GM18870 (cell line): ENCODE measurements at regions not wholly inside any gene's neighbourhood (a gene's known extent, or its start where the extent isn't known, plus 50 kb on each side); places are given as distances from the start of the nearest gene placed in this dataset.

Source experiments
- ATAC-seq: cut with Tn5 transposase; IDR thresholded peaks from one replicate; pipeline ENCODE4 v1.9.1; 2021; ENCODE audit warnings: moderate library complexity; ENCODE audit not compliant: unreplicated experiment

GRCh38 chr2:37471104-37471503 lies 126.7 kb downstream of the QPCT start:
- ATAC-seq: no peak

GRCh38 chr2:37471994-37472393 lies 127.6 kb downstream of the QPCT start:
- no peak for ATAC-seq

GRCh38 chr2:37472959-37473358 lies 128.5 kb downstream of the QPCT start:
- ATAC-seq: no peak

DNA sequence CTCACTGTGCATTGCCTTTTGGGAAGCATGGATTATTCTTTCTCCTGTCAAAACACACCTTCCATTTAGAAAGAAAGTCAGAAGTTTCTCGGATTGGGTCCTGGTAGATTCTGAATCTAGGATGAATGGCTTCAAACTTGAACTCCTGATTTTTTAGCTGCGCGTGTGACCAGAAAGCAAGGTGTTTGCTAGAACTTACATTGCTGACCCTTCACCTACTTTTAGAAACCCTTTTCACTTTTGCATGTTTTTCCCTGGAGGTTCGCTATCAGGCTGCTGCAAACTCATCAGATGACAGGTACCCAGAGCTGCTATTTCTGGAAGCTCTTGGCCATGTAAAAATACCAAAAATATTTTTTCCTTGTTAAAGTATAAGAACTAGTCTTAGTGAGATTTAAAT lies 132.0 kb downstream of the QPCT start:
- no peak for ATAC-seq

DNA sequence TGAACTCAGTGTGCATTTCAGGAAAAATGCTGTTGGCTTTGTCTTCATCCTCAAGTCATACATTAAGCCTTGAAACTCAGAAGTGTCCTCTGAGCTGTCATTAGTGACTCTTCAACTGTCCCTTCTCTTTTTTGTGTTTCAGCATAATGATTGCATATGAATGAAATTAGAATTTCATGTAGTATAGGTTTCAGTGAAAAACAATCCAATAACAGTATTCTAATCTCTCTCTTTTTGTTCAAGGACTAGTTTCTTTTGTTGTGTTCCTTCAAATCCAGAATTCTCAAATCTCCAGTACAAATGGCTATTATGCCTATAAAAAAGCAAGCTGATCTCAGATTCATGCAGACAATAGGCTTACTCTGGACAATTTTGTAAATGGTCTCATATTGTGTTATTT lies 133.5 kb downstream of the QPCT start:
- ATAC-seq: no peak

DNA sequence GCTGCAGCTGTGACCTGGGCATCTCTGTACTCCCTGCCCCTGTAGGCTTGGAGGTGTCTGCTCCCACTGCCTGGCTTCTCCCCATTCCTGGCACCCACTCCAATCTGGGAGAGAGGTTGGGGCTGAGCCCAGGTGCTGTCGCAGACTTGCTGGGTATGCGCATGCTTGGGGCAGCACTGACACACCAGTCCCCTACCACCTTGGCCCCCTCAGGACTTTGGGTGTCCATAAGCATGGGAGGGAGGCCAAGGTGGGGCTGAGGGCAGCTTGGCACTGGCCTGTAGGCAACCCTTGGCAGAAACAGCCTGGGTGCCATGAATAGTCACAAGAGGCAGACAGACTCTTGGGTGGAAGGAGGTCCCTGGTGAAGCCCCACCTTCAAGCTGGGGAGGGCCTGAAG lies 136.8 kb downstream of the QPCT start:
- no peak for ATAC-seq

DNA sequence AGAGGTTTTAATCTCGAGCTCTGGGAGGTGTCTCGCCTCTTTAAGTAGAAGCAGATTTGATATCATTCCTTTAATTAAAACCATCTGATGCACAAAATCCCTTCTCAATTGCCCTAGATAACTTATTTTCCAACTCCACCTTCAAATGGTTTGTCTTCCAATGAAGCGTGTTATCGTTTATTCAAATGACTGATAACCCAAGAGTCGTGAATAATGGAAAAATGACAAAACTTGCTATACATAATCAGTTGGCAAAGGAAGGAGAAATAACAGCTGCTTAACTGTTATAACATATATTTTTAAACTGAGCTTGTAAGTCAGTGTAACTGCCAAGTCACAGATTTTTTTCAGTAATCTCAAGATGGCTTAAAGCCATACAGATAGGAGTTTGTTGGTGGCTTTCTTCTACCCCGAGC lies 144.6 kb downstream of the QPCT start:
- no peak for ATAC-seq

- ATAC-seq: no peak
These were observed 145.1 kb downstream of the QPCT start for GRCh38 chr2:37489536-37489935.

GRCh38 chr2:37493425-37493824 lies 149.0 kb downstream of the QPCT start:
- ATAC-seq: no peak

DNA sequence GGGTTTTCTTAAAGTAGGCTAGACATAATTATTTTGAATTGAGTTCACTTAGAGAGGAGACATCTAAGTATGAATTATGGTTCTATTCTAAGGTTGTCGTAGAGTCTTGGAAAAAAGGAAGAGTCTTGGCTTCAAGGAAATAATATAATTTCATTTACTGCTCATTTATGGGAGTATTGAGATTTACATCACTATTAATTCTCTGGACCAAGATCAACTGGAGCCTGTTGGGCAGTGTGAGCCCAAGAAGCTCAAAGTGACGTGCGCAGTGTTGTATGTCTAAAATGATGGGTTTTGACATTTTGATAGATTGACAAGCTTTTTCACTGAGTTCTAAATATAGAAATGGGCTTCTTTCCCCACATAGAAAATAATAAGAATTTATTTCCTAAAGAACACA lies 154.7 kb downstream of the QPCT start:
- no peak for ATAC-seq

- no peak for ATAC-seq
These were observed 155.6 kb downstream of the QPCT start for GRCh38 chr2:37500031-37500430.

DNA sequence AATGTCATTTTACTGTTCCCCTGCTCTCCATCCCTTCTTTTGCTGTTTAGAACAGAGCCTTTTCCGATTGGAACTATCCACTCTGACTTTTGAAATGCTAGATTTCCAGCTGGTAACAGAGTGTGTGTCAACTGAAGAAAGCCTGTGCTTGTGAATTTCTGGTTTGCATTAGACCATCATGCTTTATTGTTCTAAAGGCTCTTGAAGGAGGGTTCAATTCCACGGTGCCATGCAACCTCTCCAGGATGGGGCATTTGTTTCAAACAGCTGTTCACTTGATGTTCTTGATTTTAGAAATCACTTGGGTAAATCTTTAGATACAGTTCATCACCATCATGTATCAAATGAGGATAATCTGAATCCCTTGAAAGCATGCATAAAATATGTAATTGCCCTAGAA lies 156.7 kb downstream of the QPCT start:
- no peak for ATAC-seq

- no peak for ATAC-seq
These were observed 162.1 kb downstream of the QPCT start for GRCh38 chr2:37506407-37507050.

DNA sequence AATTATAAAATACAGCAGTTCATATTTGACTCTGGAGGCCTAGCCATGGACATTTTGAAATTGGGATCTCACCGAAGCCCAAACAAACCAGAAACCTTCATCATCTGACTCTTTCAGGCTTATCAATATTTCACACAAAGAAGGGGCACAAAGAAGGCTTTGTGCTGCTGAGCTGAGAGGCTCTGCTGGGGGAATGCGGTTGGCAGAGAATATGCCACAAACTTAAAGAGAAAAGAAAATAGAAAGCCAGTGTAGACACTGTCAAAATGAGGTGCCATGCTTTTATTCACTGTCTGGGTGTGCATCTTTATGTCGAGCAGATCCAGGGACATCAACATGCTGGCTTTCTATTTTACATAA lies 162.6 kb downstream of the QPCT start:
- no peak for ATAC-seq

- no peak for ATAC-seq
These were observed 163.3 kb downstream of the QPCT start for GRCh38 chr2:37507703-37508102.

GRCh38 chr2:37512971-37513370 lies 158.5 kb downstream of the CDC42EP3 start:
- ATAC-seq: no peak

DNA sequence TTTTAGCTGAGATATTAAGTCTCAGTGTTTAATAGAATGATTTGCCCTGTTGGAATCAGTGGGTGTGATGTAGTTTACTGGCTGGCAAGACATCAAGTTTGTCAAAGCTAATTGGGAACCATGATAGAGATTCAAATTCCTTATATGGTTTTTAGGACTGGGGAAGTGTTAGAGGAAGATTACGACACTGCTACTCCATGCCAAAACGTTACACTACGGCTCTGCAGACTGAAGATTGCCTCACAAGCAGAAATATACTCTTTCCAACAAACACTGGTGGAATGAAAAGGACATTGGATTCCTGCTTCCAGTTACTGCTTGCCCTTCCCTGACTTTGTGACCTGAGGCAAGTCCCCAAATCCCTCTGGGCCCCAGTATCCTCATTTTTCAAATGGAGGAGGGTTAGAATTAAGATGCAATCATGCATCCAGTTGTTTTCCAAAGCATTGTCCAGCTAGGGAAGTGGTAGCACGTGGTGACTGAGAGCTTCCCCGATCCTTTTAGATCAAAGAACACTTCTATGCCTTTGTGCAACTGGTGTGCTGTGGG lies 147.6 kb downstream of the CDC42EP3 start:
- ATAC-seq: no peak

DNA sequence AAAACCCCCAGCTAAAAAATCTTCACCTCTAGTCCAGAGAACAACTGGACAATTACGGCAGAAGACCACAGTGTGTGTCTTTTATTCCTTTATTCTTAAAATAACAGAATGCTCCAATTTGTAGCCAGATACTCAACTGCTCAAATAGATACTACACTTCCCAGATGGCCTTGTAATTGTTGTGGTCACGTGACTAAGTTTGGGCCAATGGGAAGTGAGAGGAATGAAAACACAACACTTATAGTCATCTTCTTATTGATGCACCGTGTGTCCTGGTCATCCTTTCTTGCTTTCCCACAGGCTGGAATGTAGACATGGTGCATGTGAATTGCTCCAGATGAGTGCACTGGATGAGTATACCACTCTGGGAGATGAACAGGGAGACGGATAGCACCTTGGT lies 145.1 kb downstream of the CDC42EP3 start:
- ATAC-seq: no peak

DNA sequence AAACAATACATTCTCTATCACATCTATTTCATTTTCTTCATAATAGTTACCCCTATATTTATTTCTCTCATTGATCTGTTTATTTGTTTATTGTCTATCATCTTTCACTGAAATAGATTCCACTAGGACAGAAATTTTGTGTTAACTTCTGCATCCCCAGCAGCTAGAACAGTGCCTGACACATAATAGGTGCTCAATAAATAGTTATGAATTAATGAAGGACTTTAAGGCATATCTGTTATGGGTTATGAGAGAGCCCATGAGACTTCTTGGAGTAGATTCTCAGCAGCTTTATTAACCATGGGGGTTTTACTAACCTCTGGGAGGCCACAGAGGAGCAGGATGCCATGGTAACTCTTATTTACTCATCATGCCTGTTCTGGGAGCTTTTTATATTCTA lies 144.6 kb downstream of the CDC42EP3 start:
- no peak for ATAC-seq

DNA sequence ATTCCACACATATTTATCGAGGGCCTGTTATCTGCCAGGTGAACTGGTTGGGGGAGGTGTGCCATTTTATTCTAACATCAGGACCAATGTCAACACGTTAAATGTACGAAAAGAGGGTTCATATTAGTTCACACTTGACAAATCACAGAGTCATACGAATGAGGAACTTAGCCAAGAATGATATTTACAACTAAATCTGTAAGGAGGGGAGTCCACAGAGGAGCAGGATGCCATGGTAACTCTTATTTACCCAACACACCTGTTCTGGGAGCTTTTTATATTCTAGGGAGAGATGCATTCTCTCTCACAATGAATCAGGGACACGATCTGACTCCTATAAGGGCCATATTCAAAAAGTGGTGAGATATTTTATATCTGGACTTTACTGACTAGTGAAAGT lies 144.1 kb downstream of the CDC42EP3 start:
- ATAC-seq: no peak

- no peak for ATAC-seq
These were observed 141.5 kb downstream of the CDC42EP3 start for GRCh38 chr2:37529830-37530415.

DNA sequence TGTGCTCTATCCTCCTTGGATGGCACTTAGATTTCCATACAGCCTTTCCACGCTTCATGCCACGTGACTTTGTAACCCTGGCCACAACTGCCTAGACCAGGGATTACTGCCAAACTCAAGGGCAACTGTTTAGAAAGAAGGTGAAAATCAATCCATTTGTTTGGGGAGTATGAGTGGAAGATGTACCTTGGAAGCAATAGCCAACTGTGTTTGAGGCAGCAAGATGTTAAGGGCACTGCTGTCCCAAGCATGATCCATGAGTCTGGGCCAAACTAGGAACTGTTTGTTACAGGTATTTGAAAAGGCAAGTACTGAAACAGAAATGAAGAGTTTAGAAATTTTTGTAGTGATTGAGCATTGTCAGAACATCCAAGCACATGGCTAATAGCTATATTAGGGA lies 138.9 kb downstream of the CDC42EP3 start:
- ATAC-seq: no peak

DNA sequence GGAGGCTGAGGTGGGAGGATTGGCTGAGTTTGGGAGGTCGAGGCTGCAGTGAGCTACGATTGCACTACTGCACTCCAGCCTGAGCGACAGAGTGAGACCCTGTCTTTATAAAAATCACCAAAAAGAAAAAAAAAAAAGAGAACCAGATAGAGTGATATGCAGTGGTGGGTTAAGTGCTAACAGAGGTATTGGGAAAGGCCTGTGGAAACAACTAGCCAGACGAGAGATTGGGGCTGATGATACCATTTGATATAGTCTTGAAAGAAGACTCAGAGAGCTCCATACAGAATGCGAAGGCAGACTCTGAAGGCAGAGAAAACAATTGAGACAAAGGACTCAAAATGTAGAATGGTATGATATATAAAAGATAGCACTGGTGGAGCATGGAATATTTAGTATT lies 134.1 kb downstream of the CDC42EP3 start:
- ATAC-seq: no peak
